Psoas muscle (tissue), 7 donors: ENCODE measurements at regions not wholly inside any gene's neighbourhood (a gene's known extent, or its start where the extent isn't known, plus 50 kb on each side); places are given as distances from the start of the nearest gene placed in this dataset.

Source experiments
- ATAC-seq, 4 donors: fragments of 200-7000 bp; cut with Tn5 transposase; one replicate each; pipeline ENCODE4 v1.9.1; 2020; ENCODE audit warnings: moderate library complexity in 3 of 4, mild to moderate bottlenecking in 2 of 4
- DNase-seq, 2 donors: peaks; one replicate each; pipeline ENCODE4 v3.0.0-alpha.2; 2020
- H3K27ac ChIP-seq: fragments of 200-600 bp; one replicate; pipeline ENCODE4 v1.8.0; 2022
- H3K27me3 ChIP-seq, 3 donors: fragments of 200-600 bp in 1 of 3; one replicate each; pipeline versions ENCODE4 v1.6.1 to v1.8.0; 2013 to 2022; ENCODE audit warnings: low read length in 2 of 3, mild to moderate bottlenecking in 2 of 3, moderate library complexity in 1 of 3; ENCODE audit not compliant: insufficient read depth in 3 of 3
- H3K36me3 ChIP-seq, 2 donors: fragments of 200-600 bp in 1 of 2; one replicate each; pipeline versions ENCODE4 v1.6.1 to v1.8.0; 2013 to 2022; ENCODE audit warnings: low read depth in 1 of 2, mild to moderate bottlenecking in 1 of 2, moderate library complexity in 1 of 2; ENCODE audit not compliant: insufficient read depth in 1 of 2
- H3K4me1 ChIP-seq: fragments of 200-600 bp; one replicate; pipeline ENCODE4 v1.8.0; 2022
- H3K4me3 ChIP-seq: fragments of 200-600 bp; one replicate; pipeline ENCODE4 v1.8.0; 2022; ENCODE audit warnings: mild to moderate bottlenecking
- H3K9me3 ChIP-seq: fragments of 200-600 bp; one replicate; pipeline ENCODE4 v1.8.0; 2022
- WGBS, 3 donors: extraction: QIAGEN DNeasy Blood & Tissue Kit; methylation state at CpG; one replicate each; pipeline versions ENCODE4 v1.1.6 to v1.1.7; 2013; 5-methylcytosine and 5-hydroxymethylcytosine counted together
- intact Hi-C, 2 donors: fragments of 100-400 bp; cut with DNase I; formaldehyde crosslinking; loops; one replicate each; pipeline versions ENCODE4 v1.11.0 to v1.14.2; 2022
- TF ChIP-seq, protein P1 (sequence below): fragments of 200-600 bp; IDR thresholded peaks from one replicate; pipeline ENCODE4 v1.8.0; 2022; ENCODE audit warnings: antibody characterized with exemption
- donor health status: healthy with polysubstance abuse.
- donor health status: DM: no; HTN: no; CAD: no; lungs with moderate emphysema.
- donor health status: Bipolar disorder and iron deficiency.
- donor health status: healthy.
- donor health status: DM: yes; HTN: yes; CAD: no.
- donor health status: DM: no; HTN: no; CAD: no.
- donor health status: DM: yes; HTN: yes; CAD: no.

GRCh38 chr14:71675126-71675899 is 256.9 kb upstream of the RGS6 start:
- no peaks in the 10 kb centered on the region for H3K9me3 ChIP-seq
- WGBS, 3 donors = 90 to 93% (median 91%) methylated on average over 7 of the region's 7 CpGs
- H3K36me3 ChIP-seq = no peaks in the 10 kb centered on the region
- TF ChIP-seq, protein P1, sequence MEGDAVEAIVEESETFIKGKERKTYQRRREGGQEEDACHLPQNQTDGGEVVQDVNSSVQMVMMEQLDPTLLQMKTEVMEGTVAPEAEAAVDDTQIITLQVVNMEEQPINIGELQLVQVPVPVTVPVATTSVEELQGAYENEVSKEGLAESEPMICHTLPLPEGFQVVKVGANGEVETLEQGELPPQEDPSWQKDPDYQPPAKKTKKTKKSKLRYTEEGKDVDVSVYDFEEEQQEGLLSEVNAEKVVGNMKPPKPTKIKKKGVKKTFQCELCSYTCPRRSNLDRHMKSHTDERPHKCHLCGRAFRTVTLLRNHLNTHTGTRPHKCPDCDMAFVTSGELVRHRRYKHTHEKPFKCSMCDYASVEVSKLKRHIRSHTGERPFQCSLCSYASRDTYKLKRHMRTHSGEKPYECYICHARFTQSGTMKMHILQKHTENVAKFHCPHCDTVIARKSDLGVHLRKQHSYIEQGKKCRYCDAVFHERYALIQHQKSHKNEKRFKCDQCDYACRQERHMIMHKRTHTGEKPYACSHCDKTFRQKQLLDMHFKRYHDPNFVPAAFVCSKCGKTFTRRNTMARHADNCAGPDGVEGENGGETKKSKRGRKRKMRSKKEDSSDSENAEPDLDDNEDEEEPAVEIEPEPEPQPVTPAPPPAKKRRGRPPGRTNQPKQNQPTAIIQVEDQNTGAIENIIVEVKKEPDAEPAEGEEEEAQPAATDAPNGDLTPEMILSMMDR = no peak
- no peak overlapping the region for H3K4me3 ChIP-seq
- H3K27ac ChIP-seq = no peak overlapping the region
- ATAC-seq = no peak
- intact Hi-C loops = no loop called here
- no peaks in the 10 kb centered on the region for H3K4me1 ChIP-seq
- H3K27me3 ChIP-seq = no peaks in the 10 kb centered on the region
- no peak for DNase-seq

DNA sequence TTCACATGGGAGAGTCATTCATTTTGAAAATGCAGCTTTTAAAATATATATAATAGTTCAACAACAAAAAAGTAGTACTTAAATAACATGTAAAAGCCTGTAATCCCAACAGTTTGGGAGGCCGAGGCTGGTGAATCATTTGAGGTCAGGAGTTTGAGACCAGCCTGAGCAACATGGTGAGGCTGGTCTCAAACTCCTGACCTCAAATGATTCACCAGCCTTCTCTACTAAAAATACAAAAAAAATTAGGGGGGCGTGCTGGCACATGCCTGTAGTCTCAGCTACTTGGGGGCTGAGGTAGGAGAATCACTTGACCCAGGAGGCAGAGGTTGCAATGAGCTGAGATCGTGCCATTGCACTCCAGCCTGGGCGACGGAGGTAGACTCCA is 256.3 kb upstream of the RGS6 start:
- intact Hi-C loops = no loop called here
- TF ChIP-seq, protein P1 = no peak
- Histone ChIP-seq H3K36me3 (no peaks in the 10 kb centered on the region), H3K4me1 (no peaks in the 10 kb centered on the region), H3K27ac (no peak overlapping the region), H3K27me3 (no peaks in the 10 kb centered on the region), H3K4me3 (no peak overlapping the region), H3K9me3 (no peaks in the 10 kb centered on the region)
- ATAC-seq (no peak), DNase-seq (no peak)
- WGBS, 3 donors = 95 to 98% (median 98%) methylated on average over 5 of the region's 5 CpGs

- H3K9me3 ChIP-seq = no peaks in the 10 kb centered on the region
- no peak for ATAC-seq
- DNase-seq = no peak
- TF ChIP-seq, protein P1 = no peak
- no peaks in the 10 kb centered on the region for H3K4me1 ChIP-seq
- no peak overlapping the region for H3K4me3 ChIP-seq
- intact Hi-C loops = no loop called here
- 74 to 80% (median 75%) methylated on average over 10 of the region's 10 CpGs for WGBS, 3 donors
- no peaks in the 10 kb centered on the region for H3K36me3 ChIP-seq
- H3K27me3 ChIP-seq = no peaks in the 10 kb centered on the region
- no peak overlapping the region for H3K27ac ChIP-seq
Measured at GRCh38 chr14:71680736-71681387, 251.4 kb upstream of the RGS6 start.

DNA sequence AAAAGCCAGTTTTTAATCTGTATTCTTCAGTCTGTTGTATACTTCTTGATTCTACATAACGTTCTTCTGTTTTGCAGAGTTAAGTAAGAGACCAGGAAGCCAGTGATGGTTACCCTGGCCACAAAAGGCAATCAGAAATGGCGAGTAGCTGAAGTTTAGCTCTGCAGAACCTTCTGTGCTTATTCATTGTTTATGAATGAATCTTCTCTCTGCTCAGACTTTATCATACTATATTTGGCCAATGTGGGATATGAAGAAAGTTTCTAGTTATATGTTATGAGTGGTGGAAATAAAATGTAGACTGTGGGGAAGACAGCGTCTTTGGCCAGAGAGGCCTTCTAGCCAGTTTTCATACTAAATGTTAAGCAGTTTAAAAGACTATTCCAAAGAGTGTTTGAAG is 249.9 kb upstream of the RGS6 start:
- TF ChIP-seq, protein P1 = no peak

More for the DNA sequence above, 249.9 kb upstream of the RGS6 start:
- ATAC-seq (no peak), DNase-seq (no peak)
- Histone ChIP-seq H3K4me1 (no peaks in the 10 kb centered on the region), H3K27ac (no peak overlapping the region), H3K27me3 (no peaks in the 10 kb centered on the region), H3K9me3 (no peaks in the 10 kb centered on the region), H3K36me3 (no peaks in the 10 kb centered on the region), H3K4me3 (no peak overlapping the region)
- WGBS, 3 donors = 91 to 94% (median 92%) methylated on average over 3 of the region's 3 CpGs
- intact Hi-C loops = no loop called here
